Right lobe of liver (tissue), 4 donors: ENCODE measurements at regions not wholly inside any gene's neighbourhood (a gene's known extent, or its start where the extent isn't known, plus 50 kb on each side); places are given as distances from the start of the nearest gene placed in this dataset.

Experiments
- POLR2A ChIP-seq: fragments of 450-650 bp; IDR thresholded peaks from one replicate; pipeline ENCODE4 v1.6.1; 2017; ENCODE audit warnings: antibody characterized with exemption, mild to moderate bottlenecking
- TF ChIP-seq, protein P1 (sequence below), 4 donors: fragments of 200-600 bp in 3 of 4; fragments of 450-650 bp in 1 of 4; IDR thresholded peaks; one replicate each; pipeline versions ENCODE4 v1.5.1 to v1.8.0; 2016 to 2022; ENCODE audit warnings: antibody characterized with exemption in 4 of 4, mild to moderate bottlenecking in 2 of 4
- donor health status: DM: no; HTN: no; CAD: no.
- donor health status: DM: no; HTN: no; CAD: no.
- donor health status: DM: no; HTN: yes; CAD: no.

DNA sequence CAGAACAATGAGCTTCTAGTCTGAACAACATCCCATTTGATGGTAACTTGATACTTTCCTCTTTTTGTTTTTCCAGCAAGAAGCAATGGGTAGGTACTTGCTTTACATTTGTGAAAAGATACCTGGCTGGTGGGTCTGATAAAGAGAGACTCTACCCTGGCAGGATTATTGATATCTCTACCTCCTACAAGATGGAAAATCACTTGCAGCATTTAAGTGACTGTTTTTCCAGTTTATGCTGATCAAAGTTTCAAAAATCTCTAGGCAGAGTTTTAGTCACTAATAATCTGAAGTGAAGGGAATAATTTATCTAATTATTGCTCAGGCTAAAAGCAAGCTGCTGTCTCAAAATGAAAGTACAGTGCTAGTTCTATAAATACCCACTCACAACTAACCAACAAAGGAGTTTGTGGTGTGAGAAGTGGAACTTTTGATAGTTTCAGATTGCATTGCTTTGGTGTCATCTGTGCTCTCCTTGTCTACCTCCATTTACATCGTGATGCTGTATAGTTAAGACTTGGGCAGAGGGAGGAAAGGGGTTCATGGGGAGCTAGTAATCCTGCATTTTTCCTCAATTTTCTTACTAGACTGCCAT is 86.0 kb upstream of the ANKRD1 start:
- TF ChIP-seq, protein P1, sequence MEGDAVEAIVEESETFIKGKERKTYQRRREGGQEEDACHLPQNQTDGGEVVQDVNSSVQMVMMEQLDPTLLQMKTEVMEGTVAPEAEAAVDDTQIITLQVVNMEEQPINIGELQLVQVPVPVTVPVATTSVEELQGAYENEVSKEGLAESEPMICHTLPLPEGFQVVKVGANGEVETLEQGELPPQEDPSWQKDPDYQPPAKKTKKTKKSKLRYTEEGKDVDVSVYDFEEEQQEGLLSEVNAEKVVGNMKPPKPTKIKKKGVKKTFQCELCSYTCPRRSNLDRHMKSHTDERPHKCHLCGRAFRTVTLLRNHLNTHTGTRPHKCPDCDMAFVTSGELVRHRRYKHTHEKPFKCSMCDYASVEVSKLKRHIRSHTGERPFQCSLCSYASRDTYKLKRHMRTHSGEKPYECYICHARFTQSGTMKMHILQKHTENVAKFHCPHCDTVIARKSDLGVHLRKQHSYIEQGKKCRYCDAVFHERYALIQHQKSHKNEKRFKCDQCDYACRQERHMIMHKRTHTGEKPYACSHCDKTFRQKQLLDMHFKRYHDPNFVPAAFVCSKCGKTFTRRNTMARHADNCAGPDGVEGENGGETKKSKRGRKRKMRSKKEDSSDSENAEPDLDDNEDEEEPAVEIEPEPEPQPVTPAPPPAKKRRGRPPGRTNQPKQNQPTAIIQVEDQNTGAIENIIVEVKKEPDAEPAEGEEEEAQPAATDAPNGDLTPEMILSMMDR (IDR thresholded peaks at IDR 0.05), result no peak
- TF ChIP-seq POLR2A, result no peak
